GM06990 (cell line): ENCODE measurements at regions not wholly inside any gene's neighbourhood (a gene's known extent, or its start where the extent isn't known, plus 50 kb on each side); places are given as distances from the start of the nearest gene placed in this dataset.

Source experiments
- DNase-seq: peaks from one replicate; pipeline ENCODE4 v3.0.0-alpha.2; 2011; ENCODE audit not compliant: insufficient read length; ENCODE audit errors: extremely low read depth
- H3K27me3 ChIP-seq: replicated peaks from 2 replicates; pipeline ENCODE4 v1.6.0; 2011; ENCODE audit warnings: low read length; ENCODE audit not compliant: control insufficient read depth, insufficient read depth
- H3K36me3 ChIP-seq: 2 replicates; pipeline ENCODE4 v1.5.1; 2011; ENCODE audit warnings: low read length; ENCODE audit not compliant: control insufficient read depth, insufficient read depth
- H3K4me3 ChIP-seq: replicated peaks from 2 replicates; pipeline ENCODE4 v1.5.1; 2011; ENCODE audit warnings: low read depth, mild to moderate bottlenecking, control low read depth, low read length
- CTCF ChIP-seq: IDR thresholded peaks from 2 replicates; pipeline ENCODE4 v1.5.1; 2011; ENCODE audit warnings: low read length, control low read depth, mild to moderate bottlenecking, inconsistent platforms; ENCODE audit not compliant: insufficient read depth, poor library complexity, severe bottlenecking

- no peak for DNase-seq
- Histone ChIP-seq H3K36me3 (no peaks in the 10 kb centered on the region), H3K4me3 (no peak overlapping the region), H3K27me3 (no peaks in the 10 kb centered on the region; the same call in none of the 2 replicates)
- TF ChIP-seq CTCF, result no peak
Measured at GRCh38 chr4:42205541-42205940, 53.1 kb upstream of the BEND4 start.

- no peak for DNase-seq
- no peak for TF ChIP-seq CTCF
- Histone ChIP-seq H3K36me3 (no peaks in the 10 kb centered on the region), H3K4me3 (no peak overlapping the region), H3K27me3 (no peaks in the 10 kb centered on the region)
Measured at GRCh38 chr4:42216664-42217063, 64.2 kb upstream of the BEND4 start.

- no peaks in the 10 kb centered on the region; the same call in 1 of the 2 replicates for H3K27me3 ChIP-seq
- no peak for DNase-seq
- no peaks in the 10 kb centered on the region for H3K36me3 ChIP-seq
- no peak overlapping the region for H3K4me3 ChIP-seq
- TF ChIP-seq CTCF, result no peak
Measured at GRCh38 chr4:42225286-42225685, 72.8 kb upstream of the BEND4 start.

GRCh38 chr4:42234817-42235216 is 82.4 kb upstream of the BEND4 start:
- Histone ChIP-seq H3K27me3 (no peaks in the 10 kb centered on the region), H3K4me3 (no peak overlapping the region), H3K36me3 (no peaks in the 10 kb centered on the region)
- DNase-seq, result no peak
- TF ChIP-seq CTCF, result no peak

GRCh38 chr4:42235304-42236021 is 83.0 kb upstream of the BEND4 start:
- no peaks in the 10 kb centered on the region for H3K27me3 ChIP-seq
- no peak for TF ChIP-seq CTCF
- H3K4me3 ChIP-seq, result no peak overlapping the region
- no peaks in the 10 kb centered on the region for H3K36me3 ChIP-seq
- DNase-seq, result no peak

DNA sequence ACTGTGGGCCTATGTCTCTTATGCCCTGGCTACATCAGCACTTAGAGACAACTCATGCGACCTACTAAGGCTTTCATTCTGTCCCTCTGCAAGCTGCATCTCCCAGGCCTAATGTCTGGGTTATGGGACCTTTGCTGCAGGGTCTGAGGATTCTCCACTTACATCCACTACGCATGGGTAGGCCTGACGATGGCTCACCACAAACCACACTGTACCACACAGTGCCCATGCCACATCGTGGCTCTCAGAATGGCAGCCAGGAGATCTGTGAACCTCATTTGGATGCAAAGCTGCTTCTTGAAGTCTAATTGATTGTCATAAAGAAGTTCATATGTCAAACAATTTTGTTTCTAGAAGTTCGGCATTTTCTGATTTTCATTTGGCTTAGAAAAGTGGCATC is 84.6 kb upstream of the BEND4 start:
- no peaks in the 10 kb centered on the region for H3K27me3 ChIP-seq
- H3K36me3 ChIP-seq, result no peaks in the 10 kb centered on the region
- no peak for TF ChIP-seq CTCF

More for the DNA sequence above, 84.6 kb upstream of the BEND4 start:
- DNase-seq, result no peak
- H3K4me3 ChIP-seq, result no peak overlapping the region
